ENCODE measurements at regions not wholly inside any gene's neighbourhood (a gene's known extent, or its start where the extent isn't known, plus 50 kb on each side); places are given as distances from the start of the nearest gene placed in this dataset.

GRCh38 chr17:6195123-6195522 lies 124.9 kb downstream of the WSCD1 start:
- no peak for TF ChIP-seq CTCF (IDR thresholded peaks at IDR 0.05; ENCODE audit: insufficient read depth, low read depth, low read length)
- no peak for TF ChIP-seq EZH2 (IDR thresholded peaks at IDR 0.05; ENCODE audit: insufficient read depth, low read length)
